NT2/D1 (cell line): ENCODE measurements at regions not wholly inside any gene's neighbourhood (a gene's known extent, or its start where the extent isn't known, plus 50 kb on each side); places are given as distances from the start of the nearest gene placed in this dataset.

ENCODE experiments used
- DNase-seq: peaks from one replicate; pipeline ENCODE4 v3.0.0-alpha.2; 2011; ENCODE audit warnings: low read depth, low spot score
- H3K27me3 ChIP-seq: 2 replicates; pipeline ENCODE4 v1.6.0; 2011; ENCODE audit warnings: mild to moderate bottlenecking; ENCODE audit not compliant: insufficient read length, insufficient read depth
- H3K36me3 ChIP-seq: 2 replicates; pipeline ENCODE4 v1.6.1; 2011; ENCODE audit warnings: mild to moderate bottlenecking, low read length, mixed read lengths; ENCODE audit not compliant: insufficient read depth, insufficient read length
- H3K4me1 ChIP-seq: 2 replicates; pipeline ENCODE4 v1.5.1; 2011; ENCODE audit not compliant: insufficient read depth, insufficient read length
- H3K4me3 ChIP-seq: 2 replicates; pipeline ENCODE4 v1.5.1; 2011; ENCODE audit warnings: low read depth; ENCODE audit not compliant: insufficient read length
- H3K9ac ChIP-seq: 2 replicates; pipeline ENCODE4 v1.6.0; 2011; ENCODE audit warnings: low read depth; ENCODE audit not compliant: insufficient read length
- H3K9me3 ChIP-seq: 2 replicates; pipeline ENCODE4 v1.5.1; 2011; ENCODE audit warnings: mild to moderate bottlenecking, low read length; ENCODE audit not compliant: insufficient read depth
- SUZ12 ChIP-seq: IDR thresholded peaks from 2 replicates; pipeline ENCODE4 v1.6.1; 2011; ENCODE audit not compliant: insufficient read length, insufficient read depth; ENCODE audit errors: extremely low read depth
- YY1 ChIP-seq: IDR thresholded peaks from 2 replicates; pipeline ENCODE4 v1.6.1; 2011; ENCODE audit not compliant: insufficient read length, insufficient read depth
- ZNF274 ChIP-seq: IDR thresholded peaks from 2 replicates; pipeline ENCODE4 v1.6.1; 2011; ENCODE audit warnings: mild to moderate bottlenecking, low read depth, low read length

- H3K9me3 ChIP-seq: no peaks in the 10 kb centered on the region
- no peak overlapping the region for H3K4me3 ChIP-seq
- TF ChIP-seq ZNF274 (no peak), SUZ12 (no peak), YY1 (no peak)
- no peaks in the 10 kb centered on the region for H3K36me3 ChIP-seq
- no peak for DNase-seq
- no peaks in the 10 kb centered on the region for H3K4me1 ChIP-seq
- H3K27me3 ChIP-seq: no peaks in the 10 kb centered on the region
- H3K9ac ChIP-seq: no peak overlapping the region
Observed at GRCh38 chr2:220348206-220348605, 720.8 kb downstream of the SLC4A3 start.

DNA sequence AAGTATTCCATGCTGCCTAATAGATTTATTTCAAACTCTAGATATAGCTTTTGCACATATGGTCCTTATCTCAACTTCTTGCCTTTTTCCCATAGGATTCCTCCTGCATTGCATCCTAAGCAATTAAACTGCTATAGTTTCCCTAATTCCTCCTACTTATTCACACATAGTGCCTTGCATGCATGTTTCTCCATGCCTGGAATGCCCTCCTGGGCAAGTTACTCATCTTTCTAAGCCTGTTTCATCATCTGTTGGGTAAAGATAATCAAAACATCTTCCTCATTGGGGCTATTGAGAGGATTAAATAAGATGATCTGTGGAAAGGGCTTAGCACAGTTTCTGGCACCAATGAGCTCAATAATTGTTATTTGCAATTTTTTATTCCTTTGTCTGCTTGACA is 726.5 kb downstream of the SLC4A3 start:
- no peak for TF ChIP-seq YY1
- no peak for TF ChIP-seq SUZ12
- no peak for TF ChIP-seq ZNF274
- Histone ChIP-seq H3K9me3 (no peaks in the 10 kb centered on the region), H3K36me3 (no peaks in the 10 kb centered on the region), H3K27me3 (no peaks in the 10 kb centered on the region), H3K9ac (no peak overlapping the region), H3K4me1 (no peaks in the 10 kb centered on the region), H3K4me3 (no peak overlapping the region)
- DNase-seq: no peak

- no peaks in the 10 kb centered on the region for H3K4me1 ChIP-seq
- DNase-seq: no peak
- no peak for TF ChIP-seq SUZ12
- no peak for TF ChIP-seq YY1
- TF ChIP-seq ZNF274: no peak
- no peaks in the 10 kb centered on the region for H3K9me3 ChIP-seq
- H3K27me3 ChIP-seq: no peaks in the 10 kb centered on the region
- no peak overlapping the region for H3K9ac ChIP-seq
- no peaks in the 10 kb centered on the region for H3K36me3 ChIP-seq
- H3K4me3 ChIP-seq: no peak overlapping the region
Observed at GRCh38 chr2:220356076-220356475, 728.6 kb downstream of the SLC4A3 start.

DNA sequence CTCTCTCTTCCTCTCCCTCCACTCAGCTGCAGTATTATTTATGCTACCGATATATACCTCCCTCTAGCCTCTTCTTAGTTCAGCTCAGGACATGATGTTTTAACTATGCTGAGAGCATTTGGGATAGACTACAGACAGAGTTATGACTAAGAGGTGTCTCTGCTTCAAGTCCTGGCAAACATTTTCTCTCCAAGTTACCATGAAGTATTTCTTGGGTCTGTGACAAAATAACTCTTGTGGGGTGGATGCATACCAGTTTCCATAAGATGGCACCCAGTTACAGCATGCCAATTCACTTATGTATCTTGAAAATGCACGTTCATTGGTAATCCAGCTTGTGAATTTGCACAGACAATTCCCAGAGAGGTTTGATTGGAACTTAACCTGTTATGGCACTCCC is 737.6 kb downstream of the SLC4A3 start:
- no peak for DNase-seq
- Histone ChIP-seq H3K4me3 (no peak overlapping the region), H3K4me1 (no peaks in the 10 kb centered on the region), H3K9ac (no peak overlapping the region), H3K27me3 (no peaks in the 10 kb centered on the region), H3K36me3 (no peaks in the 10 kb centered on the region), H3K9me3 (no peaks in the 10 kb centered on the region)
- TF ChIP-seq ZNF274: no peak
- no peak for TF ChIP-seq YY1
- TF ChIP-seq SUZ12: no peak

DNA sequence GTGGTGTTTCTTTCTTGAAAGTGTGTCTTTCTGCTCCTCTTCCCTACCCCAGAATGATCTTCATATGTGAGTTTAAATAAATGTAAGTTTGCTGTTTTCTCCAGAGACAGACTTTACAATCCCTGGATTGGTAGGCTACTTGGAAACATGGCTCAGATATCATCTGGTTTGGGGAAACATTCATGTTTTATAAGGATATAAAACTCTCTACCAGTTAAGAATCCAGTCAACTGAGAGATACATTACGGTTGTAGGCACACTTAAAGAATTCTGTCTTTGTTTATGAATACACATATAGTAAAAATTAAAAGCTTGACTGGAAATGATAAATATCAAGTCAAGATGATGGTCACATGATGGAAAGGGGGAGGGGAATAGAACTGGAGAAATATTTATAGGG is 739.3 kb downstream of the SLC4A3 start:
- TF ChIP-seq YY1 (no peak), ZNF274 (no peak), SUZ12 (no peak)
- Histone ChIP-seq H3K27me3 (no peaks in the 10 kb centered on the region), H3K4me3 (no peak overlapping the region), H3K4me1 (no peaks in the 10 kb centered on the region), H3K9ac (no peak overlapping the region), H3K9me3 (no peaks in the 10 kb centered on the region), H3K36me3 (no peaks in the 10 kb centered on the region)
- DNase-seq: no peak

GRCh38 chr2:220370764-220371163 is 743.3 kb downstream of the SLC4A3 start:
- H3K9me3 ChIP-seq: no peaks in the 10 kb centered on the region

DNA sequence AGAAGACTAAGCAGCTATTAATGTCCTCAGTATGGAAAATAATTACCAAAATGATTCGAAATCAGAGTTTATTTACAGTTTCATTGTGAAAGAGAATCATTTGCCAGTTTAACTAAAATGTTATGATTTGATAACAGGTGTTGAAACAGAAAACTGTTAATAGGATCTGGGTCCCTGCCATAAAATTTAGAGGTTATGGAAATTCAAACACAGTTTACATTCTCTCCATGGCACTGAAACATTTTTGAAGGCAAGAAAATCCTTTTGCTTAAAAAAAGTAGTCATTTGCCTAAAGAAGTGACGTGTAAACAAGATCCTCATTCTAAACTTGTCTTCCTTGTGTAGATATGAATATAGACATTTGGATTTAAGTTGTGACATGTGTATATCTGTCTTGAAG is 743.8 kb downstream of the SLC4A3 start:
- H3K4me1 ChIP-seq: no peaks in the 10 kb centered on the region
- H3K4me3 ChIP-seq: no peak overlapping the region
- no peak overlapping the region for H3K9ac ChIP-seq
- DNase-seq: no peak
- no peaks in the 10 kb centered on the region for H3K27me3 ChIP-seq
- H3K9me3 ChIP-seq: no peaks in the 10 kb centered on the region
- TF ChIP-seq YY1 (no peak), ZNF274 (no peak), SUZ12 (no peak)
- no peaks in the 10 kb centered on the region for H3K36me3 ChIP-seq

More at GRCh38 chr2:220370764-220371163, 743.3 kb downstream of the SLC4A3 start:
- no peak overlapping the region for H3K9ac ChIP-seq
- TF ChIP-seq YY1: no peak
- no peak for TF ChIP-seq SUZ12
- H3K4me3 ChIP-seq: no peak overlapping the region
- H3K36me3 ChIP-seq: no peaks in the 10 kb centered on the region
- no peaks in the 10 kb centered on the region for H3K4me1 ChIP-seq
- no peak for DNase-seq
- no peaks in the 10 kb centered on the region for H3K27me3 ChIP-seq

GRCh38 chr2:220373878-220374277 is 746.4 kb downstream of the SLC4A3 start:
- DNase-seq: no peak
- Histone ChIP-seq H3K27me3 (no peaks in the 10 kb centered on the region), H3K4me3 (no peak overlapping the region), H3K9ac (no peak overlapping the region), H3K4me1 (no peaks in the 10 kb centered on the region), H3K36me3 (no peaks in the 10 kb centered on the region), H3K9me3 (no peaks in the 10 kb centered on the region)
- no peak for TF ChIP-seq SUZ12
- TF ChIP-seq ZNF274: no peak
- no peak for TF ChIP-seq YY1
